Loucy (cell line): ENCODE measurements at regions not wholly inside any gene's neighbourhood (a gene's known extent, or its start where the extent isn't known, plus 50 kb on each side); places are given as distances from the start of the nearest gene placed in this dataset.
"Not testable (repeated sequence)": the region's sequence is repeated elsewhere in the genome, so short reads cannot be mapped to it uniquely, and the experiment has no call there.

Experiments
- CTCF ChIP-seq: fragments of 200-600 bp; sonication (generic); conservative IDR thresholded peaks from 2 replicates; pipeline ENCODE4 v1.5.1; 2014; ENCODE audit warnings: mild to moderate bottlenecking, antibody characterized with exemption, low read length
- EZH2phosphoT487 ChIP-seq: fragments of 200-600 bp; IDR thresholded peaks from 2 replicates; pipeline ENCODE4 v1.6.1; 2018; ENCODE audit warnings: antibody characterized with exemption, mild to moderate bottlenecking, moderate library complexity, borderline replicate concordance

- not testable (repeated sequence) for TF ChIP-seq CTCF, EZH2phosphoT487
These were observed 482.9 kb downstream of the FAT4 start for GRCh38 chr4:125797621-125798020.
